Esophagus squamous epithelium (tissue), 4 donors: ENCODE measurements at regions not wholly inside any gene's neighbourhood (a gene's known extent, or its start where the extent isn't known, plus 50 kb on each side); places are given as distances from the start of the nearest gene placed in this dataset.

ENCODE experiments used
- POLR2A ChIP-seq, 4 donors: fragments of 450-650 bp; IDR thresholded peaks; one replicate each; pipeline ENCODE4 v1.6.1; 2017; ENCODE audit warnings: antibody characterized with exemption in 4 of 4, mild to moderate bottlenecking in 4 of 4, moderate library complexity in 3 of 4
- TF ChIP-seq, protein P1 (sequence below), 6 experiments: fragments of 450-650 bp in 4 of 6; fragments of 200-600 bp in 2 of 6; sonication (generic) in 2 of 6; IDR thresholded peaks; one replicate each; pipeline ENCODE4 v1.5.1; 2016 to 2019; ENCODE audit warnings: antibody characterized with exemption in 6 of 6, mild to moderate bottlenecking in 4 of 6, moderate library complexity in 4 of 6

DNA sequence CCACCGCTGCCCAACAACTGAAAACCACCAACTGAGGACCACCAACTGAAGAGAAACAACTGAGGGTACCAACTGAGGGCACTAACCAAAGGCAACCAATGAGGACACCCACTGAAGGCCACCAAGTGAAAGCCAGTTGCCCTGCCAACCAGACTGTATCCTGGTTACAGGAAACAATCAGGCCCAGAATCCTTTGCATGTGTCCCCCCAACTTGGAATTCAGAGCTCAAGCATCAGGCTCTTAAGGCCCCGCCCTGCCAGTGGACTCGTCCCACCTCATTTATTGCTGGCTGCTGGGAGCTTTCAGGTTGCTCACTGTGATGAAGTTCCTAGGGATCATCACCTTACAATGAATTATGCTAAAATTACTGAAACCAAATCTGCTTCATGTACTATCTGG, 76.6 kb upstream of the ABI1 start:
- TF ChIP-seq, protein P1, sequence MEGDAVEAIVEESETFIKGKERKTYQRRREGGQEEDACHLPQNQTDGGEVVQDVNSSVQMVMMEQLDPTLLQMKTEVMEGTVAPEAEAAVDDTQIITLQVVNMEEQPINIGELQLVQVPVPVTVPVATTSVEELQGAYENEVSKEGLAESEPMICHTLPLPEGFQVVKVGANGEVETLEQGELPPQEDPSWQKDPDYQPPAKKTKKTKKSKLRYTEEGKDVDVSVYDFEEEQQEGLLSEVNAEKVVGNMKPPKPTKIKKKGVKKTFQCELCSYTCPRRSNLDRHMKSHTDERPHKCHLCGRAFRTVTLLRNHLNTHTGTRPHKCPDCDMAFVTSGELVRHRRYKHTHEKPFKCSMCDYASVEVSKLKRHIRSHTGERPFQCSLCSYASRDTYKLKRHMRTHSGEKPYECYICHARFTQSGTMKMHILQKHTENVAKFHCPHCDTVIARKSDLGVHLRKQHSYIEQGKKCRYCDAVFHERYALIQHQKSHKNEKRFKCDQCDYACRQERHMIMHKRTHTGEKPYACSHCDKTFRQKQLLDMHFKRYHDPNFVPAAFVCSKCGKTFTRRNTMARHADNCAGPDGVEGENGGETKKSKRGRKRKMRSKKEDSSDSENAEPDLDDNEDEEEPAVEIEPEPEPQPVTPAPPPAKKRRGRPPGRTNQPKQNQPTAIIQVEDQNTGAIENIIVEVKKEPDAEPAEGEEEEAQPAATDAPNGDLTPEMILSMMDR (IDR thresholded peaks at IDR 0.05): no peak
- no peak for TF ChIP-seq POLR2A (IDR thresholded peaks at IDR 0.05)
